Right hindlimb (tissue), 1 donor: ENCODE measurements at regions not wholly inside any gene's neighbourhood (a gene's known extent, or its start where the extent isn't known, plus 50 kb on each side); places are given as distances from the start of the nearest gene placed in this dataset.

Experiments used
- DNase-seq: peaks from one replicate; pipeline ENCODE4 v3.0.0-alpha.2; 2018

DNA sequence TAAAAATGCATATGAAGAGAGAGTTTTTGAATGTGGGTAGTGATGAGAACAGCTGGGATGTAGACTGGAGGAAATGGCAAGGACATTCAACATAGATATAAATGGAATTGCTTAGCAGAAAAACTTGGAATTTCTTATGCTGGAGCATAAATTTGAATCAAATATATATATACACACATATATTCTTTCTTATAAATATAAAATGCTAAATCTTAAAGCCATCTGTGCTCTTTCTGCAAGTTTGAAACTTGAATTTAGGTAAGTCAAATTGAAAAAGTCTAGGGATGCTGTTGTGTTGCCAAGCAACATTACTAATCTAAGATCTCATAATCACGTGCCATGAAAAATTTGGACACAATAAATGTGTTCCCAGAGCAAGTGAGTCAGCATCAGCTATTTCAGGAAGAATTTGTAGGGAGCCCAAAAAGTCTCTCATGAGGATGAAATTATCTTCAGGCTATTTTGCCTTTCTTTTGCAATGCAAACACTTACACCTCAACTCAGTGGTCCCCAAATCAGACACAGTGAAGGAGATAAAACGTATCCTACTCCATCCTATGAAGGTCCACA, 58.4 kb upstream of the ALDH1A1 start:
- DNase-seq, result no peak

DNA sequence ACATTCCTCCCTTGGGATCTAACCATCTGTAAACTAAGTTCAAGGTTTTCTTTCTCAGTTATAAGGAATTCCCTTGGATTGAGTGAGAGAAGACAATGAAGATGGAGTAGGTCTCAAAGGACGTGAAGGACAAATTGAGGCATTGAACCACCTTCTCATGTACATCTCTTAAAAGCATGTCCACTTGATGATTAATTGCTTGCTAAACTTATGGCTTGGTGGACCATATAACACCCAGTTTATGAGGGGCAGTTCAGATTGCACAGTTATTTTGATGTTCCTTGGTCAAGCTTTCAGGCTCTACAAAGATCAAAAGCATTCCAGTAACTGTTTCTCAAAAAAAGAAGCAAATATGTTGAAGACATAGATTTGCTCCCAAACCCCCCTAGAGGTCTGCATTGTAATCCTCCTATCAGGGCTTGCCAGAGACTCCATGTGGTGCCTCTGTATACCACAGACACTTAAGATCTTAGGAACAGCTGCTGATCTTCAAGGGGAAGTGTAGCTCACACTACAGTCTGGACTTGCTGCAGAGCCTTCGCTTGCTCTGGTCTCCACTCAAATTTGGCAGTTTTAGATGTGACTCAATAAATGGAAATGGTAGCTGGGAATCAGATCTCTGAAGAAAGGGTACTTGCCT, 56.9 kb upstream of the ALDH1A1 start:
- DNase-seq, result no peak

DNA sequence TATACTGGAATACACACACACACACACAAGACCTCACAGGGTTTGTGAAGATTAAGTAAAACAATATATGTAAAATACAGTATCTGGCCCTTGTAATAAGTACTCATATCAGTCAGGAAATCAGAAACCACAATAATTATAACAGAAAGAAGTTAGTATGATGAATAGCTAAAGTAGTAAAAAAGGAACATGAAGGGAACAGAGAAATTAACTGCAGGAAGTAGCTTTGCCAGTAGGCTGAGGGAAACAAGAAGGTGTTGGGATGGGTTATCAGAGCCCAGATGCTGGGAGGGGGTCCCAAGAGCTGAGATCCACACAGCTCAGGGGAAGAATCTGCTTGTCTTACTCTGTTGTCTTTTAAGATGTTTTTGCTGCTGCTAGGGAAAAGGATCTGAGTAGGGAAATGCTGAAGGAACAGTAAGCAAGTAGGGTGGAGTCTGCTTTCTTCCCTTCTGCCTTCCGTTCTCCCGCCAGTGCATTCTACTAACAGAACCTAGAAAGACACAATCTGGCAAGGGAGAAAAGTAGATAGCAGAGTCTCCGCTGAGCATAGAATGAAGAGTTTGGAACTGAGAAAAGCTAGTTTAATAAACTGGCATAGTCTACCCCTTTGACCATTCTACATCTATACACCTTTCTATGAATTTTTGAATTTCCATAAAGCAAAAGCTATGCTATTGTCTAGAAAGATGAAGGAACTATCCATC, 55.3 kb upstream of the ALDH1A1 start:
- no peak for DNase-seq

- DNase-seq, result no peak
Measured at GRCh38 chr9:73006986-73007385, 54.1 kb upstream of the ALDH1A1 start.
